Non-pigmented ciliary epithelial cell (primary cell): ENCODE measurements at regions not wholly inside any gene's neighbourhood (a gene's known extent, or its start where the extent isn't known, plus 50 kb on each side); places are given as distances from the start of the nearest gene placed in this dataset.
A peak's percentile ranks its signal among the peaks of the same experiment; 100 is the strongest.
"Not testable (repeated sequence)": the region's sequence is repeated elsewhere in the genome, so short reads cannot be mapped to it uniquely, and the experiment has no call there.

ENCODE experiments used
- DNase-seq: peaks from one replicate; pipeline ENCODE4 v3.0.0-alpha.2; 2010; ENCODE audit warnings: low read depth

- no peak for DNase-seq
Observed at GRCh38 chr5:91487420-91487819, 104.3 kb upstream of the ARRDC3 start.

- DNase-seq: no peak
Observed at GRCh38 chr5:91486638-91487037, 103.5 kb upstream of the ARRDC3 start.

GRCh38 chr5:91484662-91485061 lies 101.5 kb upstream of the ARRDC3 start:
- no peak for DNase-seq

GRCh38 chr5:91479376-91479775 lies 96.3 kb upstream of the ARRDC3 start:
- DNase-seq: not testable (repeated sequence)

GRCh38 chr5:91478096-91478495 lies 95.0 kb upstream of the ARRDC3 start:
- no peak for DNase-seq

- no peak for DNase-seq
Observed at GRCh38 chr5:91477408-91477807, 94.3 kb upstream of the ARRDC3 start.

- no peak for DNase-seq
Observed at GRCh38 chr5:91474201-91474600, 91.1 kb upstream of the ARRDC3 start.

GRCh38 chr5:91472631-91473030 lies 89.5 kb upstream of the ARRDC3 start:
- no peak for DNase-seq

GRCh38 chr5:91469517-91470165 lies 86.5 kb upstream of the ARRDC3 start:
- DNase-seq: no peak

- no peak for DNase-seq
Observed at GRCh38 chr5:91468651-91469422, 85.7 kb upstream of the ARRDC3 start.

- no peak for DNase-seq
Observed at GRCh38 chr5:91464886-91465646, 81.9 kb upstream of the ARRDC3 start.

- DNase-seq: no peak
Observed at GRCh38 chr5:91457681-91458058, 74.6 kb upstream of the ARRDC3 start.

GRCh38 chr5:91456928-91457680 lies 74.0 kb upstream of the ARRDC3 start:
- DNase-seq: no peak

- DNase-seq: no peak
Observed at GRCh38 chr5:91449083-91449482, 66.0 kb upstream of the ARRDC3 start.

GRCh38 chr5:91448079-91448478 lies 65.0 kb upstream of the ARRDC3 start:
- not testable (repeated sequence) for DNase-seq

GRCh38 chr5:91446880-91447279 lies 63.8 kb upstream of the ARRDC3 start:
- DNase-seq: not testable (repeated sequence)

GRCh38 chr5:91443761-91444467 lies 60.8 kb upstream of the ARRDC3 start:
- DNase-seq: no peak

- DNase-seq: peak; percentile 42
Observed at GRCh38 chr5:91443023-91443422, 59.9 kb upstream of the ARRDC3 start.

- DNase-seq: no peak
Observed at GRCh38 chr5:91441082-91441481, 58.0 kb upstream of the ARRDC3 start.

GRCh38 chr5:91438871-91439270 lies 55.8 kb upstream of the ARRDC3 start:
- DNase-seq: no peak

GRCh38 chr5:91436241-91436640 lies 53.1 kb upstream of the ARRDC3 start:
- no peak for DNase-seq

- no peak for DNase-seq
Observed at GRCh38 chr5:91434348-91434747, 51.2 kb upstream of the ARRDC3 start.
